Suprapubic skin (tissue), 4 donors: ENCODE measurements at regions not wholly inside any gene's neighbourhood (a gene's known extent, or its start where the extent isn't known, plus 50 kb on each side); places are given as distances from the start of the nearest gene placed in this dataset.
A peak's percentile ranks its signal among the peaks of the same experiment; 100 is the strongest.

Source experiments
- DNase-seq, 2 donors: peaks; one replicate each; pipeline ENCODE4 v3.0.0-alpha.2; 2019; ENCODE audit warnings: low spot score in 2 of 2
- H3K27ac ChIP-seq: fragments of 200-600 bp; sonication (generic); one replicate; pipeline ENCODE4 v1.5.1; 2019
- H3K27me3 ChIP-seq: fragments of 200-600 bp; sonication (generic); one replicate; pipeline ENCODE4 v1.5.1; 2019
- H3K36me3 ChIP-seq: fragments of 200-600 bp; sonication (generic); one replicate; pipeline ENCODE4 v1.5.1; 2019
- H3K4me1 ChIP-seq: fragments of 200-600 bp; sonication (generic); one replicate; pipeline ENCODE4 v1.5.1; 2019
- H3K4me3 ChIP-seq: fragments of 200-600 bp; sonication (generic); one replicate; pipeline ENCODE4 v1.5.1; 2019; ENCODE audit warnings: mild to moderate bottlenecking
- H3K9me3 ChIP-seq: fragments of 200-600 bp; sonication (generic); one replicate; pipeline ENCODE4 v1.5.1; 2019
- CTCF ChIP-seq, 2 donors: fragments of 200-600 bp in 1 of 2; fragments of 450-650 bp in 1 of 2; sonication (generic) in 1 of 2; IDR thresholded peaks; one replicate each; pipeline ENCODE4 v1.5.1; 2016 to 2019; ENCODE audit warnings: antibody characterized with exemption in 2 of 2, mild to moderate bottlenecking in 1 of 2, moderate library complexity in 1 of 2
- EP300 ChIP-seq: sonication (generic); formaldehyde crosslinking; IDR thresholded peaks from one replicate; pipeline ENCODE4 v1.6.1; 2017; ENCODE audit warnings: antibody characterized with exemption
- POLR2A ChIP-seq, 2 donors: fragments of 450-650 bp; IDR thresholded peaks; one replicate each; pipeline ENCODE4 v1.6.1; 2017; ENCODE audit warnings: antibody characterized with exemption in 2 of 2, mild to moderate bottlenecking in 2 of 2, moderate library complexity in 2 of 2
- POLR2AphosphoS5 ChIP-seq, 3 donors: sonication (generic); formaldehyde crosslinking; IDR thresholded peaks; one replicate each; pipeline ENCODE4 v1.6.1; 2017; ENCODE audit warnings: antibody characterized with exemption in 3 of 3
- WGBS: methylation state at CpG from one replicate; pipeline ENCODE4 v1.1.5; 2018; 5-methylcytosine and 5-hydroxymethylcytosine counted together

GRCh38 chr18:25470062-25470461 is 118.1 kb upstream of the ZNF521 start:
- no peaks in the 10 kb centered on the region for H3K27me3 ChIP-seq
- H3K36me3 ChIP-seq: no peaks in the 10 kb centered on the region
- no peak for DNase-seq
- H3K9me3 ChIP-seq: no peaks in the 10 kb centered on the region
- TF ChIP-seq POLR2AphosphoS5 (IDR thresholded peaks at IDR 0.05): no peak
- H3K4me3 ChIP-seq: no peak overlapping the region
- H3K4me1 ChIP-seq: peaks cover 10% of the 10 kb centered on the region
- WGBS: 67% methylated on average over 7 of the region's 7 CpGs
- no peak overlapping the region for H3K27ac ChIP-seq

- TF ChIP-seq EP300 (no peak), POLR2AphosphoS5 (IDR thresholded peaks at IDR 0.05) (no peak), CTCF (IDR thresholded peaks at IDR 0.05) (no peak), POLR2A (IDR thresholded peaks at IDR 0.05) (no peak)
- Histone ChIP-seq H3K27ac (no peak overlapping the region), H3K36me3 (no peaks in the 10 kb centered on the region), H3K9me3 (no peaks in the 10 kb centered on the region), H3K4me3 (no peak overlapping the region), H3K27me3 (no peaks in the 10 kb centered on the region), H3K4me1 (peaks cover 10% of the 10 kb centered on the region)
- 82% methylated on average over 2 of the region's 2 CpGs for WGBS
- DNase-seq: no peak
These were observed 117.5 kb upstream of the ZNF521 start for GRCh38 chr18:25469489-25469888.

GRCh38 chr18:25467226-25467987 is 115.4 kb upstream of the ZNF521 start:
- H3K4me1 ChIP-seq: peaks cover 10% of the 10 kb centered on the region
- no peaks in the 10 kb centered on the region for H3K9me3 ChIP-seq
- H3K27ac ChIP-seq: peak overlapping the region; percentile 50
- no peak for DNase-seq
- 41% methylated on average over 6 of the region's 6 CpGs for WGBS
- H3K36me3 ChIP-seq: no peaks in the 10 kb centered on the region
- H3K27me3 ChIP-seq: no peaks in the 10 kb centered on the region
- no peak for TF ChIP-seq POLR2A (IDR thresholded peaks at IDR 0.05)
- no peak for TF ChIP-seq EP300
- no peak for TF ChIP-seq CTCF (IDR thresholded peaks at IDR 0.05)
- no peak for TF ChIP-seq POLR2AphosphoS5 (IDR thresholded peaks at IDR 0.05)
- no peak overlapping the region for H3K4me3 ChIP-seq

- Histone ChIP-seq H3K9me3 (no peaks in the 10 kb centered on the region), H3K4me3 (no peak overlapping the region), H3K36me3 (no peaks in the 10 kb centered on the region), H3K27me3 (no peaks in the 10 kb centered on the region), H3K27ac (no peak overlapping the region), H3K4me1 (peaks cover 10% of the 10 kb centered on the region)
- WGBS: 92% methylated on average over 15 of the region's 15 CpGs
- TF ChIP-seq EP300 (no peak), CTCF (IDR thresholded peaks at IDR 0.05) (no peak), POLR2A (IDR thresholded peaks at IDR 0.05) (no peak), POLR2AphosphoS5 (IDR thresholded peaks at IDR 0.05) (no peak)
- DNase-seq: no peak
These were observed 113.3 kb upstream of the ZNF521 start for GRCh38 chr18:25465152-25465732.

GRCh38 chr18:25464227-25464626 is 112.3 kb upstream of the ZNF521 start:
- Histone ChIP-seq H3K27me3 (no peaks in the 10 kb centered on the region), H3K4me1 (peaks cover 10% of the 10 kb centered on the region), H3K36me3 (no peaks in the 10 kb centered on the region), H3K27ac (no peak overlapping the region), H3K4me3 (no peak overlapping the region), H3K9me3 (no peaks in the 10 kb centered on the region)
- no peak for DNase-seq
- TF ChIP-seq POLR2AphosphoS5 (IDR thresholded peaks at IDR 0.05) (no peak), EP300 (no peak), CTCF (IDR thresholded peaks at IDR 0.05) (no peak), POLR2A (IDR thresholded peaks at IDR 0.05) (no peak)
